ENCODE measurements at regions not wholly inside any gene's neighbourhood (a gene's known extent, or its start where the extent isn't known, plus 50 kb on each side); places are given as distances from the start of the nearest gene placed in this dataset.

DNA sequence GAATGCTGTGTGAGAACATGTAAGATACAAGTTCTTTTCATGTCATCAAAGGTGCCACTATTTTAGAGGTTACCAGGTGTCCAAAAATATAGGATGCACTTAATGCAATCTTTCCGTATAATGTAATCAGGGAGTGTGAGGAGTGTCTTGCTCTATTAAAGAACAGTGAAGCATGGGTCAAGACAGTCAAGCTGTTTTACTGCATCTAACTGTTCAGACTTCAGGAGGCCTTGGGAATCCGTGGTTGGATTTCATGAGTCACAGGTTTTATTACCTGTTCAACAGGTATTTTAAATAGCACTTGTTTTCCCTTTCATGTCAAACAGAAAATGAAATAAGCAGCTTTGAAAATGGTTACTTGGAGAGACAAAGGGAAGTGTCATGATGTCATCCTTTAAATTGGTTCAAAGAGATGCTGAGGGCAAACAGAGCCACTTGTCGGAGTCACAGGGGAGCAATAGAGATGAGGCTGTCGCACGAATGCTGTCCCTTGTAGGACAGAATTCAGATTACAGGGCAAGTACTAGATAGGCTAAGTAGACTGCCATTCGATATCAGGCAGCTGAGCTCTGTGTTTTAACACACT is 621.5 kb downstream of the QKI start:
- TF ChIP-seq, protein P1, sequence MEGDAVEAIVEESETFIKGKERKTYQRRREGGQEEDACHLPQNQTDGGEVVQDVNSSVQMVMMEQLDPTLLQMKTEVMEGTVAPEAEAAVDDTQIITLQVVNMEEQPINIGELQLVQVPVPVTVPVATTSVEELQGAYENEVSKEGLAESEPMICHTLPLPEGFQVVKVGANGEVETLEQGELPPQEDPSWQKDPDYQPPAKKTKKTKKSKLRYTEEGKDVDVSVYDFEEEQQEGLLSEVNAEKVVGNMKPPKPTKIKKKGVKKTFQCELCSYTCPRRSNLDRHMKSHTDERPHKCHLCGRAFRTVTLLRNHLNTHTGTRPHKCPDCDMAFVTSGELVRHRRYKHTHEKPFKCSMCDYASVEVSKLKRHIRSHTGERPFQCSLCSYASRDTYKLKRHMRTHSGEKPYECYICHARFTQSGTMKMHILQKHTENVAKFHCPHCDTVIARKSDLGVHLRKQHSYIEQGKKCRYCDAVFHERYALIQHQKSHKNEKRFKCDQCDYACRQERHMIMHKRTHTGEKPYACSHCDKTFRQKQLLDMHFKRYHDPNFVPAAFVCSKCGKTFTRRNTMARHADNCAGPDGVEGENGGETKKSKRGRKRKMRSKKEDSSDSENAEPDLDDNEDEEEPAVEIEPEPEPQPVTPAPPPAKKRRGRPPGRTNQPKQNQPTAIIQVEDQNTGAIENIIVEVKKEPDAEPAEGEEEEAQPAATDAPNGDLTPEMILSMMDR (IDR thresholded peaks at IDR 0.05; ENCODE audit: control insufficient read depth, insufficient read depth, low read depth, low read length, missing control alignments), result no peak
- DNase-seq (ENCODE audit: low read depth), result no peak
- no peak overlapping the region for H3K4me3 ChIP-seq (ENCODE audit: control insufficient read depth, low read depth, low read length)

DNA sequence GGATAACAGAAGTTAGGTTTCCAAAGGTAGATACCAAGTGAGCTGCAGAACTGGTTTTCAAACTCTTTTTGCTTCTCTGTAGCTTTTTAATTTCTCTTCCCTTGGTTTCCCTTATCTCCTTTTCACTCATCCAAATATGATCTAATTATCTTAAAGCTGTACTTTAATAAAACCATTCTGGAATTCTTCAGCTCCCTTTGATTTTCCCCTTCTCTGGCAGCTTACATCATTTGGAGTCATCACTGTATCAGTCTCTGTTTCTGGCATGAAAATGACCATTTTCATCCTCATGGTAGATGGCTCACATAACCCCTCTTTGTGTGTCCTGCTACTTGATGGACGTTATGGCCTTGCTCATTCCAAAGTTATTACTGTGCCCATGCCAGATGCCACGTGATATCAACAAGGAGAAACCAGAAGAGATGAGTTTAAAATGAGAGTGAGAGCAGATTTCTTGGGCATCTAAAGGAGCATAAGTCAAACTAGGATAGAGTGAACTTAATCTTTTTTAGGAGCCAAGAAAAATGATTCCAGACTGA is 620.2 kb downstream of the QKI start:
- TF ChIP-seq, protein P1 (IDR thresholded peaks at IDR 0.05; ENCODE audit: control insufficient read depth, insufficient read depth, low read depth, low read length, missing control alignments), result no peak
- no peak overlapping the region for H3K4me3 ChIP-seq (ENCODE audit: control insufficient read depth, low read depth, low read length)
- no peak for DNase-seq (ENCODE audit: low read depth)

DNA sequence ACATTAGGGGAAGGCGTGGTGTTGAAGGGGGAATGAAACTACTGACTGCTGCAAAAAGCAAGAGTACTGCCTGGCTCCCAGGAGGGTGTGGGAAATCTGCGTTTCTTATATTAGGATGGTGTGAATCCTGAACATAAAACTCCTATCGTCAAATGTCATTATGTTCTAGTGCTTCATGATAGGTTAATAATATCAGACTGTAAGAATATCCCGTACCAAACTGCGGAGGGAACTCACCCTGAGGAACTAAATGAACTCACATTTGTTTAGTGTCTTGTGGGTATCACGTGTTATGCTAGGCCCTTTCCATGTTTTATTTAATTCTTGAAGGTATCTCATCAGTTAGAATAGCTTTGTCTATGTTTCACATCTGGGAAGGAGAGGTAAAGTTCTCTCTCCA is 610.7 kb downstream of the QKI start:
- H3K4me3 ChIP-seq (ENCODE audit: control insufficient read depth, low read depth, low read length), result no peak overlapping the region
- no peak for DNase-seq (ENCODE audit: low read depth)
- TF ChIP-seq, protein P1 (IDR thresholded peaks at IDR 0.05; ENCODE audit: control insufficient read depth, insufficient read depth, low read depth, low read length, missing control alignments), result no peak

DNA sequence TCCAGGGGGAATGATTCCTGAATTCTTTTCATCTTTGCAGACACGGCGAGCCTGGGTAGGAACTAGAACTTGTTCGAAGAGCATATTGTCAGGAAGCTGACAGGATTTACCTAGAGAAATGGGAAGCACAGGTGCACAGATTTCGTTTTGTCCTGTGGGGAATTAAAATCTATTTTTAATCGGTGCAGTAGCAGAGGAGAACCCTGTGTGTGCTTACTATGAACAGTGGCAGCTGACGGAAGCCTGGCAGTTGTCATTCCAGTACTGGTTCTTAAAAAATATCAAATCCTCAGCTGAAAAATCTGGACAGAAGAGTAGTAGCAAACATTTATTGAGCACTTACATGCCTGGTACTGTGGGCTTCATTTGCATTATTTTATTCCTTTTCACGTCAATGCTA is 609.0 kb downstream of the QKI start:
- TF ChIP-seq, protein P1 (IDR thresholded peaks at IDR 0.05; ENCODE audit: control insufficient read depth, insufficient read depth, low read depth, low read length, missing control alignments), result no peak

DNA sequence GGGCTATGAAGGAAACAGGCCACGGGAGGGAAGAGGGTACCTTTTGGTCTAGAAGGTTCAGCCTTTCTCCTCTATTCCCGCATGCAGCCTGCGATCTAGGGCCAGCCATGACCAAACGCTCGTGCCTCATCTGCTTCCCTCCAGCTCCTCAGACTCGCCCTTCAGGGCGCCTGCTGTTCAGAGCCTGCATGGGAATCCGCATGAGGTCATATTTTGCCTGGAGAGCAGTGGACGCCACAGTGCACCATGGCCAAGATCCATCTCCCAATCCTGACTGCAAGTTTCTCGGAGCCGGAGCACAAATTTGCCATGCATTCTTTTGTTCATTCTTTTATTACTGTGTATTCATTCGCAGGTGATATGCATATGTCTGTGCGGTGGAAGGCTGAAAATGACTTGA is 608.1 kb downstream of the QKI start:
- DNase-seq (ENCODE audit: low read depth), result no peak
- no peak overlapping the region for H3K4me3 ChIP-seq (ENCODE audit: control insufficient read depth, low read depth, low read length)
- TF ChIP-seq, protein P1 (IDR thresholded peaks at IDR 0.05; ENCODE audit: control insufficient read depth, insufficient read depth, low read depth, low read length, missing control alignments), result no peak

More for the DNA sequence above, 609.0 kb downstream of the QKI start:
- DNase-seq (ENCODE audit: low read depth), result no peak
- no peak overlapping the region for H3K4me3 ChIP-seq (ENCODE audit: control insufficient read depth, low read depth, low read length)

DNA sequence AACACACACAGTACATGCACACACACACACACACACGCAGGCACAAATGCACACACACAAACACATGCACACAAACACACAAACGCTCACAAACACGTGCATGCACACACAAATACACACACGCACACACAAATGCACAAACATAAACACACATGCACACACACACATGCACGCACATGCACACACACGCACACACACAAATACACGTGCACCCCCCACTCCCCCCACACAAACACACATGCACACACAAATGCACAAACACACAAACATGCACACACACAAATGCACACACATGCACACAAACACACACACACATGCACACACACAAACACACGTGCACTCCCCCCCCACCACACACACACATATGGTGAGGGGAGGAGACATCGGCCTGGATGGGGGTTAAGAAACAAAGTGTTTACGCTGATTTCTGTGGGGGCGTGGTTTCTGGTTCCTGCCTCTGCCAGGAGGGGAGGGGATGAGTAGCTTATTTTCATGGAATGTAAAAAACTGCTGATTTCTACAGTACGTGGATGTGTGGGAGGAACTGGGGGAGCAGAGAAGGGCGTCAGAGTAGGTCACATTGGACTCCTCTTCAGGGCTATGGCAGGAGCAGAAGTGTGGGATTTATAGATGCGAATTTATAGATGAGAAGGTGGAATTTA is 607.2 kb downstream of the QKI start:
- TF ChIP-seq, protein P1 (IDR thresholded peaks at IDR 0.05; ENCODE audit: control insufficient read depth, insufficient read depth, low read depth, low read length, missing control alignments), result no peak
- H3K4me3 ChIP-seq (ENCODE audit: control insufficient read depth, low read depth, low read length), result no peak overlapping the region
- no peak for DNase-seq (ENCODE audit: low read depth)

Data from AG09309 (cell line).